ENCODE measurements at regions not wholly inside any gene's neighbourhood (a gene's known extent, or its start where the extent isn't known, plus 50 kb on each side); places are given as distances from the start of the nearest gene placed in this dataset.

DNA sequence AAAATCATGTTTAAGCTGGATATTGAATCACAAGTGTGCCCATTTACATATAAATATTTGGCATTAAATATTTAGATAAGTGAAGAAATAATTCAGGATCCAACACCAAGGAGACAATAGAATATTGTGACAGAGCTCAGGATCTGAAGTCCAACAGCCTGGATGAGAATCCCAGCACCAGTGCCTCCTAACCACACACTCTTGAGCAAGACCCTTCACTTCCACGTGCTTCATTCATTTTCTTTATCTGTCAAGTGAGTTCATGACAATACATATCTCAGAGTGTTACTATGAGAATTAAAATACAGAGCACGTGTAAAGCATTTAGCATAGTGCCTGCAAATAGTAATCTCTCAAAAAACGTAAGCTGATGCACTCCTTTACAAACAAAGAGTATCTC, 78.4 kb upstream of the IKZF1 start:
- no peaks in the 10 kb centered on the region for H3K27me3 ChIP-seq (ENCODE audit: control insufficient read depth in 2 of 2, insufficient read depth in 2 of 2, low read length in 2 of 2)
- H3K36me3 ChIP-seq (ENCODE audit: control insufficient read depth in 2 of 2, extremely low read depth in 1 of 2, insufficient read depth in 2 of 2, low read length in 2 of 2) = no peaks in the 10 kb centered on the region
- BruUV-seq (replicated peaks) = no TSS peak
- TF ChIP-seq EZH2 (IDR thresholded peaks at IDR 0.05; ENCODE audit: borderline replicate concordance, low read depth, low read length, severe bottlenecking) (no peak), POLR2A (IDR thresholded peaks at IDR 0.05; ENCODE audit: low read depth, low read length) (no peak), POLR2AphosphoS5 (IDR thresholded peaks at IDR 0.05; ENCODE audit: insufficient read depth, low read depth, low read length) (no peak), GATA2 (IDR thresholded peaks at IDR 0.05; ENCODE audit: insufficient read depth, insufficient read length, low read depth, low read length) (no peak)
- ChIA-PET POLR2A (no interaction called here), CTCF (interaction anchor here (1.3 kb wide), 1 partner anchor 937 kb away, joined by 3 read pairs; no protein-coding TSS in a partner anchor)
- intact Hi-C loops (cut with micrococcal nuclease) (no loop called here), dilution Hi-C loops (cut with MboI; ENCODE audit: extremely low pct_ligation_motif_present, low sequenced_read_pairs) (no loop called here)
- H3K4me2 ChIP-seq (ENCODE audit: insufficient read depth, low read length) = no peak overlapping the region
- no peak for DNase-seq (ENCODE audit: low read depth, low spot score)
- H3K79me2 ChIP-seq (ENCODE audit: control insufficient read depth, insufficient read depth, low read length) = no peaks in the 10 kb centered on the region
- H3K27ac ChIP-seq (ENCODE audit: insufficient read depth, low read depth, low read length) = no peak overlapping the region
- FAIRE-seq = no peak
- H4K20me1 ChIP-seq (replicated peaks; ENCODE audit: control insufficient read depth, extremely low read depth, insufficient read depth, low read length) = no peaks in the 10 kb centered on the region
- no peak overlapping the region for H3K4me3 ChIP-seq (replicated peaks in 1 of 3; ENCODE audit: insufficient read depth in 1 of 3, low read depth in 1 of 3, low read length in 3 of 3)
- H3K9ac ChIP-seq (replicated peaks; ENCODE audit: extremely low read depth, insufficient read depth, low read length) = no peak overlapping the region
- no peaks in the 10 kb centered on the region for H3K4me1 ChIP-seq (ENCODE audit: control insufficient read depth, extremely low read depth, insufficient read depth, low read length)
- H3K9me3 ChIP-seq (replicated peaks; ENCODE audit: control insufficient read depth, insufficient read depth, low read length) = no peaks in the 10 kb centered on the region
- no peak overlapping the region for H2AFZ ChIP-seq (ENCODE audit: low read depth, low read length)
- H3K9me1 ChIP-seq (replicated peaks; ENCODE audit: control insufficient read depth, extremely low read depth, insufficient read depth, low read length) = no peaks in the 10 kb centered on the region

DNA sequence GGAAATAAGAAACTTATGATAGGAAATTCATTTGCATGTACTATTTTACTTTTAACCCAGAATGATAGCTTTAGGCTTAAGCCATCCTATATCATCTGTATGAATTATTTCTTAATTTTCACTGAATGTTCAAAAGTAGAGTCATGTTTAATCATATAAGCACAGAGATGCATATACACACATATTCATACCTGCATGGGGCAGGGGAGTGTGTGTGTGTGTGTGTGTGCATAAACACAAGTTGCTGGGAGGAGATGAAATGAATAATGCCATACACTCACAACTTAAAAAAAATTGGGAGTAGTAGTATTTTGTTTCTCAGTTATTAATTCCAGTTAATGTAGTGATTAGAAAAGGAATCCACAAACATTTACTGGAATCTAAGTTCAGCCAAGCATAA, 83.1 kb upstream of the IKZF1 start:
- no peaks in the 10 kb centered on the region for H3K9me1 ChIP-seq (replicated peaks; ENCODE audit: control insufficient read depth, extremely low read depth, insufficient read depth, low read length)
- H3K4me1 ChIP-seq (ENCODE audit: control insufficient read depth, extremely low read depth, insufficient read depth, low read length) = no peaks in the 10 kb centered on the region
- no peak for TF ChIP-seq JUN (IDR thresholded peaks at IDR 0.05; ENCODE audit: borderline replicate concordance, insufficient read depth, insufficient read length, low read depth)
- no peak for TF ChIP-seq POLR2AphosphoS5 (IDR thresholded peaks at IDR 0.05; ENCODE audit: insufficient read depth, low read depth, low read length)
- TF ChIP-seq, protein P1, sequence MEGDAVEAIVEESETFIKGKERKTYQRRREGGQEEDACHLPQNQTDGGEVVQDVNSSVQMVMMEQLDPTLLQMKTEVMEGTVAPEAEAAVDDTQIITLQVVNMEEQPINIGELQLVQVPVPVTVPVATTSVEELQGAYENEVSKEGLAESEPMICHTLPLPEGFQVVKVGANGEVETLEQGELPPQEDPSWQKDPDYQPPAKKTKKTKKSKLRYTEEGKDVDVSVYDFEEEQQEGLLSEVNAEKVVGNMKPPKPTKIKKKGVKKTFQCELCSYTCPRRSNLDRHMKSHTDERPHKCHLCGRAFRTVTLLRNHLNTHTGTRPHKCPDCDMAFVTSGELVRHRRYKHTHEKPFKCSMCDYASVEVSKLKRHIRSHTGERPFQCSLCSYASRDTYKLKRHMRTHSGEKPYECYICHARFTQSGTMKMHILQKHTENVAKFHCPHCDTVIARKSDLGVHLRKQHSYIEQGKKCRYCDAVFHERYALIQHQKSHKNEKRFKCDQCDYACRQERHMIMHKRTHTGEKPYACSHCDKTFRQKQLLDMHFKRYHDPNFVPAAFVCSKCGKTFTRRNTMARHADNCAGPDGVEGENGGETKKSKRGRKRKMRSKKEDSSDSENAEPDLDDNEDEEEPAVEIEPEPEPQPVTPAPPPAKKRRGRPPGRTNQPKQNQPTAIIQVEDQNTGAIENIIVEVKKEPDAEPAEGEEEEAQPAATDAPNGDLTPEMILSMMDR (IDR thresholded peaks at IDR 0.05; ENCODE audit: extremely low read depth in 1 of 2, insufficient read depth in 1 of 2, low read depth in 1 of 2, low read length in 2 of 2) = no peak
- TF ChIP-seq FOS (IDR thresholded peaks at IDR 0.05; ENCODE audit: borderline replicate concordance, insufficient read depth, low read length) = no peak
- no peak for TF ChIP-seq EZH2 (IDR thresholded peaks at IDR 0.05; ENCODE audit: borderline replicate concordance, low read depth, low read length, severe bottlenecking)
- TF ChIP-seq, protein P2, sequence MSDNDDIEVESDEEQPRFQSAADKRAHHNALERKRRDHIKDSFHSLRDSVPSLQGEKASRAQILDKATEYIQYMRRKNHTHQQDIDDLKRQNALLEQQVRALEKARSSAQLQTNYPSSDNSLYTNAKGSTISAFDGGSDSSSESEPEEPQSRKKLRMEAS (IDR thresholded peaks at IDR 0.05; ENCODE audit: insufficient read depth, insufficient read length) = no peak
- no peak for TF ChIP-seq POLR2A (IDR thresholded peaks at IDR 0.05; ENCODE audit: low read depth, low read length)
- TF ChIP-seq MYC (IDR thresholded peaks at IDR 0.05; ENCODE audit: low read depth, low read length) = no peak
- TF ChIP-seq GATA2 (IDR thresholded peaks at IDR 0.05; ENCODE audit: insufficient read depth, insufficient read length, low read depth, low read length) = no peak
- BruUV-seq (replicated peaks) = no TSS peak
- H3K79me2 ChIP-seq (ENCODE audit: control insufficient read depth, insufficient read depth, low read length) = no peaks in the 10 kb centered on the region
- no peak for DNase-seq (ENCODE audit: low read depth, low spot score)
- no peaks in the 10 kb centered on the region for H4K20me1 ChIP-seq (replicated peaks; ENCODE audit: control insufficient read depth, extremely low read depth, insufficient read depth, low read length)
- no peak overlapping the region for H3K9ac ChIP-seq (replicated peaks; ENCODE audit: extremely low read depth, insufficient read depth, low read length)
- H3K4me2 ChIP-seq (ENCODE audit: insufficient read depth, low read length) = no peak overlapping the region
- dilution Hi-C loops (cut with MboI; ENCODE audit: extremely low pct_ligation_motif_present, low sequenced_read_pairs) (no loop called here), intact Hi-C loops (cut with micrococcal nuclease) (no loop called here)
- ChIA-PET CTCF (no interaction called here), POLR2A (no interaction called here)
- H3K9me3 ChIP-seq (replicated peaks; ENCODE audit: control insufficient read depth, insufficient read depth, low read length) = no peaks in the 10 kb centered on the region
- no peak overlapping the region for H3K4me3 ChIP-seq (replicated peaks in 1 of 3; ENCODE audit: insufficient read depth in 1 of 3, low read depth in 1 of 3, low read length in 3 of 3)
- H3K27ac ChIP-seq (ENCODE audit: insufficient read depth, low read depth, low read length) = no peak overlapping the region
- no peak overlapping the region for H2AFZ ChIP-seq (ENCODE audit: low read depth, low read length)
- FAIRE-seq = no peak
- no peaks in the 10 kb centered on the region for H3K27me3 ChIP-seq (ENCODE audit: control insufficient read depth in 2 of 2, insufficient read depth in 2 of 2, low read length in 2 of 2)
- no peaks in the 10 kb centered on the region for H3K36me3 ChIP-seq (ENCODE audit: control insufficient read depth in 2 of 2, extremely low read depth in 1 of 2, insufficient read depth in 2 of 2, low read length in 2 of 2)

All from endothelial cell of umbilical vein (primary cell).